GM19099 (cell line): ENCODE measurements at regions not wholly inside any gene's neighbourhood (a gene's known extent, or its start where the extent isn't known, plus 50 kb on each side); places are given as distances from the start of the nearest gene placed in this dataset.

Experiments used
- POLR2A ChIP-seq: IDR thresholded peaks from 3 replicates; pipeline ENCODE4 v1.6.1; 2011; ENCODE audit warnings: low read depth; ENCODE audit not compliant: insufficient read length; ENCODE audit errors: extremely low read depth

DNA sequence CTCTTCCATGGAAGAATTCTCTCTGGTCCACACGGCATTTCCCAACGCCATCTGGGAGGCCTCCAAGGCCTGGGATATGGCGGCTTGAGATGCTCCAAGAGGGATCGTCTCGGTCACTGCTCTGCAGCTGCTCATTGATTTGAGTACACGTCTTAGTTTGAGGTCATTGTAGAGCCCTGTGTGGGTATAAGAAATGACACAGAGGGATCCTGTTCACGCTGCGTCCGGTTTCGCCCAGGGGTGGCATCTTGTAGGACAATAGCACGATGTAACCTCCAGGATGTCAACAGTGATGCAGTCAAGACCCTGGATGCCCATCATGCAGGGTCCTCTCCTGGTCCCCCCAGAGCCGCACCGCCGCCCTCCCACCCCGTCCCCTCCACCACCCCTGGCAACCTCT, 564.6 kb downstream of the BRD1 start:
- TF ChIP-seq POLR2A, result no peak

DNA sequence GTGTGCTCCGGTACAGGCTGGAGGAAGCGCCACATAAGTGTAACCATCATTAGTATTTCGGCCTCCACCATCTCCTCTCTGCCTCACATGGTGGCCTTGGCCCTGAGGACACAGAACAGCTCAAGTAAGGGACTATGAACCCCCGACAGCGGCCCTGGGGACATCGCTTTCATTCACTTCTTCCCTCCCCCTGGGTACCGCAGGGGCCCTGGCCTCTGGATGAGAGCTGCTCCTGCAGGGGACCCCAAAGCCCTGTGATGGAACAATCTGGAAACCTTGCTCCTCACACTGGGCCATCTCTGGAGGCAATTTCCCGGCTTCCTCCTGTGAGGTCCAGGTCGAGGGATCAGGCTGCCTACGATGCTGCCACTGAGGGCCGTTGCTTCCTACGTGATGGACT, 565.5 kb downstream of the BRD1 start:
- TF ChIP-seq POLR2A, result no peak

DNA sequence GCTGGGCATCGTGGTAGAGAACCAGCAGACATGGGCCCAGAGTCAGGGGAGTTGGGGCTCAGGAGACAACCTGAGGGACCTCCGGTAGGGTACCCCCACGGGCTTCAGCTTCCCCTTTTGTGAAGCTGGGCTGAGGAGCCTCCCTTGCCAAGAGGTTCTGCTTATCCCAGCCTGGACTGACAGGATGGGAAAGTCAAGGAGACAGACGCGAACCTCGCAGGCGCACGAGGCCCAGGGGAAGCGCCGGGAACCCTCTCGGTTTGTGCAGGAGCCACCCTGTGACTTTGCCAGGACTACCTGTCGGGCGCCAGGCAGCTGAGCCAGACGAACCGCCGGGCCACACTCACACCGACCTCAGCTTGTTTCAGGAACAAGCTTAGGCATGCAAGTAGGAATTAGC, 566.1 kb downstream of the BRD1 start:
- TF ChIP-seq POLR2A, result no peak

DNA sequence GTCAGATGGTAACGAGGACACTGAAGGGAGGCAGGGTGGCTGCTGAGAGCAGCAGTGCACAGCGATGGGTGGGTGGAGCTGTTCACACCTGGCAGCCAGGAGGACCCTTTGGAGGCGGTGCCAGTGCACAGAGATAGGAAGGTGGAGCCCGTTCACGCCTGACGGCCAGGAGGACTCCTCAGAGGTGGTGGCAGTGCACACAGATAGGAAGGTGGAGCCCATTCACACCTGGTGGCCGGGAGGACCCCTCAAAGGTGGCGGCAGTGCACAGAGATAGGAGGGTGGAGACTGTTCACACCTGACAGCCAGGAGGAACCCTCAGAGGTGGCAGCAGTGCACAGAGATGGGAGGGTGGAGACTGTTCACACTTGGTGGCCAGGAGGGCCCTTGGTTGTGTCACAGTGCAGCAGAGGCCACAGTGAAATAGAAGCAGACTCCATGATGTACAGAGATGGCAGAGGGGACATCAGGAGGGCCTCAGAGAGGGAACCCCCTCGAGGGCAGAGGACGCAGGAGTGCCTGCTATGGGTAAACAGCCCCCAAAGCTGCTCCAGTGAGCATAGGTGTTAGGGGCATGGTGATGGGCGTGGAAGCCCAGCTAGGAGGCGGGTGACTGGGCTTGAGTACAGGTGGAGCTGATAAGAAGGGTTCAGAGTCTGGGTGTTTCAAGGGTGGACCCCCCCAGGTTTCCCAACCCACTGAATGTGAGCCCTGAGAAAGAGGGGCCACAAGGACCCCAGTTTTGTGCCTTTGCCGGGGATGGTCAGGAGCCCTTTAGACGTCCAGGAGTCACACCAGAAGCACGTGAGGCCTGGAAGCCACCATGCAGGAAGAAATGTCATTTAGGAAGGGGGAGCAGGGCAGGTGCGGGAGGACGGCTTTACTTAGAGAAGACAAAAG, 566.7 kb downstream of the BRD1 start:
- TF ChIP-seq POLR2A, result no peak

DNA sequence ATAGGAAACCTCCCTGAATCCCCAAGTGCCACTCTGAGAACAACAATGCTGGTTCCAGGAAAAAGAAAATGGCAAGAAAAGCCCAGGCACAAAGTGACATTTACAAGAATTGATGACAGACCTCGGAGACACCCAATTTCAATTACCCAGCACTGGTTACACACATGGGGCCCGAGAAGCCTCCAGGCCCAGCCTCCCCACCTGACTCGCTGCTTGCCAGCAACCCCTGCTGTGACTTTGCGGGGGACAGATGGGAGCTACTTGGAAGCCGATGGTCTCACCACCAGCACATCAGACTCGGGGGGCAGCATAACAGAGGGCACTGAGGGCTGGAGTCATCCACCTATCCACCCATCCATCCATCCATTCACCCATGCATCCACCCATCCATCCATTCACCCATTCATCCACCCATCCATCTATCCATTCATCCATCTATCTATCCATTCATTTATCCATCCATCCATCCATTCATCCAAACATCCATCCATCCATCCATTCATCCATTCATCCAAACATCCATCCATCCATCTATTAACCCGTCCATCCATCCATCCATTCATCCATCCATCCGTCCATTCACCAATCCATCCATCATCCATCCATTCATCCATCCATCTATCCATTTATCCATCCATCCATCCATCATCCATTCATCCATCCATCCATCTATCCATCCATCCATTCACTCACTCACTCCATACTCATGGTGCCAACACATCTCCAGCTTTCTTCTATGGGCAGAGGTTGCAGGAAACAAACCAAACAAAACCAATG, 567.6 kb downstream of the BRD1 start:
- TF ChIP-seq POLR2A, result no peak

DNA sequence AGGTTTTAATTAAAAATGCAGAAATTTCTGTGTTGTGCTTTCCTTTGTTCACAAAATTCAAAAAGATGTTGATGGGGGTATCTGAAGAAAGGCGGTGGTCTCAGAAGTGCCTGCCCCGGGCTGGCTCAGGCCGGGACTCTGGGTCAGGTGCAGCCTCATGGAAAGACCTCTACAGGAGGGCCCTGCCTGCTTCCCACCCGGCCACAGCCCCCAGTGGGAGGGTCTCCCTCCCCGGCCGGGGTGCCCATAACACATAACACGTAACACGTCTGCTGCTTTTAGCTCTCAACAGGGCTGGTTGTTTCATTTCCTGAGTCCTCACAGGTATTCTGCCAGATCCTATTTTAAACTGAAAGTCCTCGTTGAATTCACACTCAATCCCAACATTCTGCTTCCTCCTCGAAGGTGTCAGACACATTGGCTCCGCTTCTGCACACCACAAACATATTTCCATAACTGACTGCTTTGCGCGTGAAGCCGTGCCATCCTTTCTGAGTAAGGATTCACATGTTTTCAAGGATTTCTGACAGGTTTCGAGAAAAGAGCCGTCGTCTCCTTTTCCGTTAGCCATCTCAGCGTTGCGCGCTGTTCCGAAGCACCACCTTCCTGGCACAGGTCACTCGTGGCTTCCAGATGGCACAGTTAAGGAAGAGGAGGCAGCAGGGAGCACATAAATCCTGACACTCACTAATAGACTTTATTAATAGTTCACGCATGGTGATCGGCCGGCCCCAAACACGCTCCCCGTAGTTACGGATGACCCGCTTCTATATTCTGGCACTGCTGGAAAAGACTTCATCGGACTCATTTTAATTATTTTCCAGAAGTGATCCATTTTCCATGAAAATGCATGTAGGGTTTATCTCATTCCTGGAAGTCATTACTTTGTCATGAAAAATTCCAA, 569.3 kb downstream of the BRD1 start:
- TF ChIP-seq POLR2A, result no peak

DNA sequence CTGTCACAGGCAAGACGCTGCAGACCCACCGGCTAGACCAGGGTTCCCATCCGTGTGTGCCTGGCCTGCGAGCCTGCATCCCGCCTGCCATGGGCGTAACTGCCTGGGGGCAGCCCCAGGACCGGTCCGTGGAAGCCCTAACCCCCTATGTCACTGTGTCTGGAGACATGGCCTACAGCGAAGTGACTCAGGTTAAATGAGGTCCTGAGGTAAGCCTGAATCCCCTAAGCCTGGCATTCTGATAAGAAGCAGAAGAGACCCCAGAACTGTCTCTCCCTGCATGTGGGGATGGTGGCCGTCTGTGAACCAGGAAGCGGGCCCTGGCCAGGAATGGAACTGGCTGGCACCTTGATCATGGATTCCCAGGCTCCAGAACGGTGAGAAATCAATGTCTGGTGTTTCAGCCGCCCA, 570.1 kb downstream of the BRD1 start:
- no peak for TF ChIP-seq POLR2A

DNA sequence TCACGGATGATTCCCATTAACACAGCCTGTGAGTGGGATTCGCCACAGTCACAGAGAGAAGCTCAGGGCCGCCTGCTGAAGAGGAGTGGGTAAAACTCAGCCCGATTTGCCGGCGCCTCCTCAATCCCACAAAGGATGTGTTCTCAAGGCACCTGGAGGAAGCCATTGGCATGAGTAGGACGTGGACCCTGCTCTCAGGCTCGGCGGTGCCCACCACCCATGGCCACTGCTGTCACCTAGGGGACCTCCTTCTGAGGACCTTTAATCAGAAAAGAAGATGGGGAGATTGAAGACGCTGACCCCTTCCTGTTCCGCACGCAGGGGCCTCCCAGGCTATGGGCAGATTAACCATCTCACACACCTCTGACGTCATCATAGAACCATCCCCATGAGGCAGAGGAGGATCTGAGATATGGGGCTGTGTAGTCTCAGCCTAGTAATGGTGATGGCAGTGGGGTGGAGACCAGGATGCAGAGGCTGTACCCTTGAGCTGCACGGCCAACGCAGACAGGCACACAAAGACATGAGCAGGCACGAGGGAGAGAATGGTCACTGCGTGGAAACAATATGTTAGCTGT, 571.8 kb downstream of the BRD1 start:
- TF ChIP-seq POLR2A, result no peak

DNA sequence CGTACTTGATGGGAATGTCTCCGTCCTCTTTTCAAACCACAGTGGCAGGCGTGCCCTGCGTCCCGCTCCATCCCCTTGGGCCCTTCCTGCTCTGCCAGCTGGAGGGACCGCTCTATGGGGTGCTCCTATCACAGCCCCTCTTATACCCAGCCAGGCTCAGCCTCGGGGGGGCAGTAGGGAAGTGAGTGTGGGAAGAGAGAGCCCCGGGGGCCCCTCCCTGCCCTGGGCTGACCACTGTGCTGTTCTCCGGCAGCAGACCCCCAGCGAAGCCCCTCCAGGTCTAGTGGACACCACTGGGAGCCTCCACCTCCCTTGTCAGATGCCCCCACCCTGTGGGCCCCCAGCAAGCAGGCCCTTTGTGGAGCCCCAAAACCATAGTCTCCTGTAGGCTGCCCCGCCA, 572.5 kb downstream of the BRD1 start:
- no peak for TF ChIP-seq POLR2A

DNA sequence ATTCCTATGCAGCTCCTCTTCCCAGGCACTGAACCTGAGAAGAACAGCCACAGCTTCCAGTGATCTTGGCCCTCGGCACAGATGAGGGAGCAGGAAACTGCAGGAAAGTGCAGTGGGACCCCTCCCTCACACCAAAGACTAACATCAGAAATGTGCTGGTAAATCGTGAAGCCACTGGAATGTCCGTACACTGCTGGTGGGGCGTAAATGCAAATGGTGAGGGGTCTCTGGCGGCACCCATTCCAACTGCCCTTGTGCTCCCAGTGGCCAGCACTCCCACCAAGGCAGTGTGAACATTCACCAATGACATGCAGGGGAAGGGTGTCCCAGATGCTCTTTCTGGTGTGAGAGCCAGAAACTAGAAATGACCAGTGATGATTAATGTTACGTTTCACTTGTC, 574.0 kb downstream of the BRD1 start:
- no peak for TF ChIP-seq POLR2A

DNA sequence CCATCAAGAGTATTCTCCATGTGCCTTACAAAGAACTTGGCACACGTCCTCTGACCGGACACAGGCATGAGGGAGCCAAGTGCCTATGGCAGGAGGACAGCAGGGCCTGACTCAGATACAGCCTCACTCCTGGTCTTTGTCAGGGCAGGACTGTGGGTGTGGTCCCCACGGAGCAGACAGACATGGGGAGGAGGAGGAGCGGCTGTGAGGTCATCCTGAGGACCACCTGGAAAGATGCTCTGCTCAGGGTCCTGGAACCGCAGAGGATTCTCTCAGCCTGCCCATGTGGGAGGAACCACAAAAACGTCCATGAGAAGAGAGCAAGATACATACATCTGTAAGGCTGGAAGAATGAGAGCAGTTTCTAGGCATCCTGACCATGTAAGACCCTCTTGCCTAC, 576.3 kb downstream of the BRD1 start:
- no peak for TF ChIP-seq POLR2A

DNA sequence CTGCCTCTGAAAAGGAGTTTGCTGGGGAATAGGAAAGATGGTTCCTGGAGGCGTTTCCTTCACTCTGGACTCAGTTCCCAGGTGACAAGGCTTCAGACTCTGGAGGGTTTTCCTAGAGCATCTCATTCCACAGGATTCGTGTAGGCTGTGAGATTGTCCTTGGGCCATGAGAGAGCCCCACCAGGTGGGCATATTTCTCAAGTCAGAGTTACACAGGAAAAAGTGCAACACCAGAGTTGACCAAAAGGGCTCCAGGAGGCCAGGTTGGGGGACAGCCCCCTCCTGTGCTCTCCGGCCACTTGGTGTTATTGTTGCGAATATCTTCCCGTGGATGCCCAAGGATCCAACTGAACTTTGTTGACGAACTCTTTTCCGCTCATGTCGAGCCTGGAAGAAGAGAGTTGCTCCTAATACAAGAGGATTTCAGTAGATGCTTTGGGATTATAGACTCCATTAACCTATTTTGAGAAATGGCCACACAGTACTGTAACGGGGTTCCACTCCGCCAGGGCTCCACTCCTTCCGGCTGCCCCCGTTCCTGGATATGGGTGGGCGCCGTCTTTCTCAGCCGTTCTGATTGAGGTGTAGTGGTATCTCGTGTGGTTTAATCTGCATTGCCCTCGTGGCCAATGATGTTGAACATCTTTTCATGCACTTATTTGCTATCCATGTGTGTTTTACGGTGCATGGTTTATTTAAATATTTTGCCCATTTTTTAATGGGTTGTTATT, 580.3 kb downstream of the BRD1 start:
- no peak for TF ChIP-seq POLR2A

DNA sequence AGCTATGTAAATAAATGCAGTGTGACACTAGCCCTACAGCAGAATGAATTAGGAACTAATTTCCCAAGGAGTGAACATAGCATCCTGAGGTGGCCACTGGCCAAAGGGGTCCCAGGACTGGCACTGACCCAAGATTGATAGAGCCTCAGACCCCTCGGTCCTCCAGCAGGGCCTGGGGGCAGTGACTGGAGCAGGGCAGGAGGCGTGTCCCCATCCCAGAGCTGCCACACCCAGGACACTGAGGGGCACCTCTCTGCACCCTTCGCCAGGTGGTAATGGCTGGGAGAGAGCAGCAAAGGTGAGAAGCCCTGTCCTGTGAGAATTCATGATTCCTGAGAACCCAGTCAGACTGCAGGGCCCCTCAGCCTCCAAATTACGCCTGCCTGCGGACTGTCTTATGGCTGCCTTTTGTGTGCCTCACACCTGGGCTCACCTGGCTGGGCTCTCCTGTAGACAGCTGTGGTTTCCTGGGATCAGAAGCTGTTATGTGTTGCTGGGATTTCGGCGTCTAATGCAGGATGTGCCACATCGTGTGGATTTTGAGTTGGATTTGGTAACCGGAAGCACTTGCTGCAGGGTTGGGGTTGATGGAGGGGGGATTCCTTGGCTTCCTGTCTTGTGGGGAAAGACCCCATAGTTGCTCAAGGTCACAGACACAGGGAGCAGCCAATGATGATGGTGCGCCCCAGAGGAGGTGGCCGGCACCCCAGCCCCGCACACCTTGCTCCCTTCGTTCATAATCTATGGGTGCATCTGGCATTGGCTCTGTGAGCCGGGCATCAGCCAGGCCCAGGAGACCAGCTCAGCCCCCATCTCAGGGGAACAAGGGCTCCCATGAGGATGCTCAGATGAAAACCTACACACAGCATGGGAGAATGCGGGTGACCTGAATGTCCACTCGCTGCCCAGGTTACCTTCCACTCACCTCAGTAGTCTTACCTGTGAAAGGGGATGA, 582.9 kb downstream of the BRD1 start:
- no peak for TF ChIP-seq POLR2A
